ENCODE measurements at regions not wholly inside any gene's neighbourhood (a gene's known extent, or its start where the extent isn't known, plus 50 kb on each side); places are given as distances from the start of the nearest gene placed in this dataset.

GRCh38 chr10:63700631-63701156 lies 179.5 kb downstream of the REEP3 start:
- no peak overlapping the region for H3K4me3 ChIP-seq (ENCODE audit: low read depth, low read length)
- no peak for TF ChIP-seq CTCF (IDR thresholded peaks at IDR 0.05; ENCODE audit: borderline replicate concordance, insufficient read depth, low read depth, low read length)

GRCh38 chr10:63702092-63702491 lies 180.9 kb downstream of the REEP3 start:
- no peak for TF ChIP-seq CTCF (IDR thresholded peaks at IDR 0.05; ENCODE audit: borderline replicate concordance, insufficient read depth, low read depth, low read length)
- no peak overlapping the region for H3K4me3 ChIP-seq (ENCODE audit: low read depth, low read length)

GRCh38 chr10:63703113-63703670 lies 182.0 kb downstream of the REEP3 start:
- TF ChIP-seq CTCF (IDR thresholded peaks at IDR 0.05; ENCODE audit: borderline replicate concordance, insufficient read depth, low read depth, low read length) = no peak
- no peak overlapping the region for H3K4me3 ChIP-seq (ENCODE audit: low read depth, low read length)

GRCh38 chr10:63703740-63704345 lies 182.6 kb downstream of the REEP3 start:
- TF ChIP-seq CTCF (IDR thresholded peaks at IDR 0.05; ENCODE audit: borderline replicate concordance, insufficient read depth, low read depth, low read length) = no peak
- H3K4me3 ChIP-seq (ENCODE audit: low read depth, low read length) = no peak overlapping the region

GRCh38 chr10:63707254-63707910 lies 186.2 kb downstream of the REEP3 start:
- no peak for TF ChIP-seq CTCF (IDR thresholded peaks at IDR 0.05; ENCODE audit: borderline replicate concordance, insufficient read depth, low read depth, low read length)

GRCh38 chr10:63708421-63708820 lies 187.2 kb downstream of the REEP3 start:
- TF ChIP-seq CTCF (IDR thresholded peaks at IDR 0.05; ENCODE audit: borderline replicate concordance, insufficient read depth, low read depth, low read length) = no peak
- no peak overlapping the region for H3K4me3 ChIP-seq (ENCODE audit: low read depth, low read length)

More at GRCh38 chr10:63707254-63707910, 186.2 kb downstream of the REEP3 start:
- H3K4me3 ChIP-seq (ENCODE audit: low read depth, low read length) = no peak overlapping the region

All from GM12875 (cell line).